Tibial nerve (tissue), 4 donors: ENCODE measurements at regions not wholly inside any gene's neighbourhood (a gene's known extent, or its start where the extent isn't known, plus 50 kb on each side); places are given as distances from the start of the nearest gene placed in this dataset.

ENCODE experiments used
- DNase-seq, 2 donors: peaks; one replicate each; pipeline ENCODE4 v3.0.0-alpha.2; 2019; ENCODE audit warnings: low spot score in 2 of 2
- H3K27ac ChIP-seq, 4 donors: fragments of 200-600 bp; sonication (generic) in 3 of 4; one replicate each; pipeline ENCODE4 v1.5.1; 2017 to 2019; ENCODE audit warnings: mild to moderate bottlenecking in 1 of 4
- H3K27me3 ChIP-seq, 2 donors: fragments of 200-600 bp; sonication (generic) in 1 of 2; one replicate each; pipeline versions ENCODE4 v1.5.1 to v1.6.0; 2017 to 2019
- H3K36me3 ChIP-seq, 3 donors: fragments of 200-600 bp; sonication (generic); one replicate each; pipeline ENCODE4 v1.5.1; 2018 to 2019
- H3K4me1 ChIP-seq, 4 donors: fragments of 200-600 bp; sonication (generic) in 3 of 4; one replicate each; pipeline ENCODE4 v1.5.1; 2017 to 2019
- H3K4me3 ChIP-seq, 4 donors: fragments of 200-600 bp; sonication (generic) in 3 of 4; one replicate each; pipeline ENCODE4 v1.5.1; 2017 to 2019; ENCODE audit warnings: mild to moderate bottlenecking in 1 of 4, moderate library complexity in 1 of 4
- H3K9me3 ChIP-seq, 4 donors: fragments of 200-600 bp; sonication (generic) in 3 of 4; one replicate each; pipeline ENCODE4 v1.5.1; 2017 to 2019
- CTCF ChIP-seq, 5 experiments: fragments of 200-600 bp in 3 of 5; fragments of 450-650 bp in 2 of 5; sonication (generic) in 3 of 5; IDR thresholded peaks; one replicate each; pipeline ENCODE4 v1.5.1; 2016 to 2019; ENCODE audit warnings: antibody characterized with exemption in 5 of 5, mild to moderate bottlenecking in 3 of 5, moderate library complexity in 2 of 5
- EP300 ChIP-seq, 2 donors: sonication (generic); formaldehyde crosslinking; IDR thresholded peaks; one replicate each; pipeline ENCODE4 v1.6.1; 2017; ENCODE audit warnings: antibody characterized with exemption in 2 of 2, mild to moderate bottlenecking in 1 of 2
- POLR2A ChIP-seq, 2 donors: fragments of 450-650 bp; IDR thresholded peaks; one replicate each; pipeline ENCODE4 v1.6.1; 2017; ENCODE audit warnings: antibody characterized with exemption in 2 of 2, mild to moderate bottlenecking in 2 of 2, moderate library complexity in 2 of 2
- WGBS, 2 donors: methylation state at CpG; one replicate each; pipeline ENCODE4 v1.1.5; 2018; 5-methylcytosine and 5-hydroxymethylcytosine counted together

- TF ChIP-seq EP300 (IDR thresholded peaks at IDR 0.05) (no peak), CTCF (IDR thresholded peaks at IDR 0.05) (no peak), POLR2A (IDR thresholded peaks at IDR 0.05) (no peak)
- Histone ChIP-seq H3K27me3 (no peaks in the 10 kb centered on the region), H3K36me3 (no peaks in the 10 kb centered on the region), H3K4me1 (no peaks in the 10 kb centered on the region), H3K9me3 (peaks cover 0 to 12% (median 0%) of the 10 kb centered on the region in 4 donors), H3K4me3 (no peak overlapping the region), H3K27ac (no peak overlapping the region)
- no peak for DNase-seq
- WGBS, 2 donors, result 87 to 91% methylated on average over 4 of the region's 4 CpGs
These were observed 470.7 kb upstream of the MKI67 start for GRCh38 chr10:128596906-128597305.

- Histone ChIP-seq H3K36me3 (no peaks in the 10 kb centered on the region), H3K9me3 (peaks cover 0 to 12% (median 0%) of the 10 kb centered on the region in 4 donors), H3K4me3 (no peak overlapping the region), H3K4me1 (no peaks in the 10 kb centered on the region), H3K27me3 (no peaks in the 10 kb centered on the region), H3K27ac (no peak overlapping the region)
- no peak for TF ChIP-seq EP300 (IDR thresholded peaks at IDR 0.05)
- TF ChIP-seq POLR2A (IDR thresholded peaks at IDR 0.05), result no peak
- TF ChIP-seq CTCF (IDR thresholded peaks at IDR 0.05), result no peak
- WGBS, 2 donors, result 90% methylated on average over 2 of the region's 2 CpGs
- no peak for DNase-seq
These were observed 472.8 kb upstream of the MKI67 start for GRCh38 chr10:128599030-128599429.

DNA sequence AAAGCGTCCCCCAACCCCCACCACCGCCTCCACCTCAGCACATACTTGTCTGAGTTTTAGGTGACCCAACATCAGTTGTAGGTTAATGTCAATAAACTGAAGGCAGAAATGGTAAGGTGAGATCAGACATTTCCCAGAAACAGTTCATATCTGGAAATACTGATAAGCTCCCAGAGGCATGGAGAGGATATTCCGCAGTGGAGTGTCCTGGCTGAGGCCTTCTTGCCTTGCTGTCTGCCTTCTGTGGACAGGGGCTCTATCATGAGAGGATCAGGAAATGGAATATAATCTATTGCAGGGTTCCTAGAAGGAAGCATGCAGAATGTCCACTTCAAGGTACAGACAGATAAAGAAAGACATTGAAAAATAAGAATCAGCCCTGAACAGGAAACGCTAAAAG, 473.3 kb upstream of the MKI67 start:
- H3K4me3 ChIP-seq, result no peak overlapping the region
- H3K4me1 ChIP-seq, result no peaks in the 10 kb centered on the region
- DNase-seq, result no peak
- no peaks in the 10 kb centered on the region for H3K27me3 ChIP-seq
- no peaks in the 10 kb centered on the region for H3K36me3 ChIP-seq
- H3K27ac ChIP-seq, result no peak overlapping the region
- H3K9me3 ChIP-seq, result peaks cover 0 to 9% (median 0%) of the 10 kb centered on the region in 4 donors
- WGBS, 2 donors, result 91 to 95% methylated on average over 4 of the region's 4 CpGs
- TF ChIP-seq POLR2A (IDR thresholded peaks at IDR 0.05) (no peak), CTCF (IDR thresholded peaks at IDR 0.05) (no peak), EP300 (IDR thresholded peaks at IDR 0.05) (no peak)

DNA sequence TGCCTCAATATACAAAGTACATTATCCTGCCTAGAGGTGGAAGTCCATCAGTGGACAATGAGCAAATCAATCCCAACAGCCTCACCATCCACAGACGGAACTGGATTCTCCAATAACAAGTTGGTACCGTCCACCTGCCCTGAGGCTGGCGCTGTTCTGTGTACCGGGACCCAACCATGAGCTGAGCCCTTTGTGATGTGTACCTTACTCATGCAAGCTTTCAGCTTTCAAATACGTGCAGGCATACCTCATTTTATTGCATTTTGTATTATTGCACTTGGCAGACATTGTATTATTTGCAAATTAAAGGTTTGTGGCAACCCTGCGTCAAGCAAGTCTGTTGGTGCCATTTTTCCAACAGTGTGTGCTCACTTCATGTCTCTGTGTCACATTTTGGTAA, 476.0 kb upstream of the MKI67 start:
- no peak for DNase-seq
- H3K9me3 ChIP-seq, result no peaks in the 10 kb centered on the region
- no peaks in the 10 kb centered on the region for H3K4me1 ChIP-seq
- H3K27ac ChIP-seq, result no peak overlapping the region
- H3K27me3 ChIP-seq, result no peaks in the 10 kb centered on the region
- WGBS, 2 donors, result 89 to 91% methylated on average over 6 of the region's 6 CpGs
- H3K36me3 ChIP-seq, result no peaks in the 10 kb centered on the region
- TF ChIP-seq POLR2A (IDR thresholded peaks at IDR 0.05), result no peak
- TF ChIP-seq EP300 (IDR thresholded peaks at IDR 0.05), result no peak
- TF ChIP-seq CTCF (IDR thresholded peaks at IDR 0.05), result no peak
- no peak overlapping the region for H3K4me3 ChIP-seq

- H3K4me1 ChIP-seq, result no peaks in the 10 kb centered on the region
- H3K4me3 ChIP-seq, result no peak overlapping the region
- H3K27ac ChIP-seq, result no peak overlapping the region
- no peaks in the 10 kb centered on the region for H3K27me3 ChIP-seq
- H3K36me3 ChIP-seq, result no peaks in the 10 kb centered on the region
- H3K9me3 ChIP-seq, result no peaks in the 10 kb centered on the region
- 92 to 93% methylated on average over 13 of the region's 13 CpGs for WGBS, 2 donors
- TF ChIP-seq POLR2A (IDR thresholded peaks at IDR 0.05), result no peak
- no peak for TF ChIP-seq EP300 (IDR thresholded peaks at IDR 0.05)
- TF ChIP-seq CTCF (IDR thresholded peaks at IDR 0.05), result no peak
- no peak for DNase-seq
These were observed 477.8 kb upstream of the MKI67 start for GRCh38 chr10:128604025-128604424.
